Breast epithelium (tissue), 3 donors: ENCODE measurements at regions not wholly inside any gene's neighbourhood (a gene's known extent, or its start where the extent isn't known, plus 50 kb on each side); places are given as distances from the start of the nearest gene placed in this dataset.

Experiments used
- CTCF ChIP-seq, 3 donors: fragments of 450-650 bp; IDR thresholded peaks; one replicate each; pipeline ENCODE4 v1.5.1; 2016 to 2017; ENCODE audit warnings: antibody characterized with exemption in 3 of 3, mild to moderate bottlenecking in 3 of 3, moderate library complexity in 3 of 3
- POLR2A ChIP-seq: fragments of 450-650 bp; IDR thresholded peaks from one replicate; pipeline ENCODE4 v1.6.1; 2016; ENCODE audit warnings: antibody characterized with exemption, mild to moderate bottlenecking, moderate library complexity
- POLR2AphosphoS5 ChIP-seq, 3 donors: sonication (generic); formaldehyde crosslinking; IDR thresholded peaks; one replicate each; pipeline ENCODE4 v1.6.1; 2017; ENCODE audit warnings: antibody characterized with exemption in 3 of 3

- no peak for TF ChIP-seq CTCF (IDR thresholded peaks at IDR 0.05)
- no peak for TF ChIP-seq POLR2A
- no peak for TF ChIP-seq POLR2AphosphoS5 (IDR thresholded peaks at IDR 0.05)
Measured at GRCh38 chr2:198691236-198691635, 766.5 kb downstream of the SATB2 start.
